ENCODE measurements at regions not wholly inside any gene's neighbourhood (a gene's known extent, or its start where the extent isn't known, plus 50 kb on each side); places are given as distances from the start of the nearest gene placed in this dataset.

- TF ChIP-seq CTCF (IDR thresholded peaks at IDR 0.05) (no peak), POLR2A (IDR thresholded peaks at IDR 0.05) (no peak)
Measured at GRCh38 chr1:14500041-14500440, 98.4 kb upstream of the KAZN start.

All from lower leg skin (tissue), 3 donors.